GM18873 (cell line): ENCODE measurements at regions not wholly inside any gene's neighbourhood (a gene's known extent, or its start where the extent isn't known, plus 50 kb on each side); places are given as distances from the start of the nearest gene placed in this dataset.
A peak's percentile ranks its signal among the peaks of the same experiment; 100 is the strongest.
"Not testable (repeated sequence)": the region's sequence is repeated elsewhere in the genome, so short reads cannot be mapped to it uniquely, and the experiment has no call there.

Experiments
- ATAC-seq: cut with Tn5 transposase; IDR thresholded peaks from one replicate; pipeline ENCODE4 v1.9.1; 2021; ENCODE audit warnings: mild to moderate bottlenecking, moderate library complexity, moderate number of reproducible peaks; ENCODE audit not compliant: unreplicated experiment, low FRiP score

- no peak for ATAC-seq
Observed at GRCh38 chr6:96276305-96276704, 245.3 kb upstream of the UFL1 start.

GRCh38 chr6:96276856-96277255 lies 244.8 kb upstream of the UFL1 start:
- no peak for ATAC-seq

- no peak for ATAC-seq
Observed at GRCh38 chr6:96279084-96279483, 242.5 kb upstream of the UFL1 start.

DNA sequence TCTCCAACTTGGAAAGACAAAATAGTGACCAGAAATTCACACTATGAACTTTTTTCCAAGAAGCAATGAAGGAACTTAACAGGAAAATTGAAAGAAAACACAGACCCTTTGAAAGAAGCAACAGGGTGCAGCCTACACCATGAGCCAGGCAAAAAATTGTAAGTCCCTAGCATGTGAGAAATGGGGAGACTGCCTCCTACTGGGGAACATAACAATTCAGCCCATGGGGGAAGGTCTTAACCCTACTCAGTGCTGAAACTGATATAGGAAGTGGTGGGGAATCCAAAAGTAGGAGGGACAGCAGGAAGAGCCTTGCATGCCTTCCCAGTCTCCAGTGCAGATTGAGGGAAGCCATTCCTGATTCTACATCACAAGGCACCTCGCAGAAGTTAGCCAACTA lies 235.1 kb upstream of the UFL1 start:
- ATAC-seq: no peak

GRCh38 chr6:96299525-96299924 lies 222.1 kb upstream of the UFL1 start:
- no peak for ATAC-seq

DNA sequence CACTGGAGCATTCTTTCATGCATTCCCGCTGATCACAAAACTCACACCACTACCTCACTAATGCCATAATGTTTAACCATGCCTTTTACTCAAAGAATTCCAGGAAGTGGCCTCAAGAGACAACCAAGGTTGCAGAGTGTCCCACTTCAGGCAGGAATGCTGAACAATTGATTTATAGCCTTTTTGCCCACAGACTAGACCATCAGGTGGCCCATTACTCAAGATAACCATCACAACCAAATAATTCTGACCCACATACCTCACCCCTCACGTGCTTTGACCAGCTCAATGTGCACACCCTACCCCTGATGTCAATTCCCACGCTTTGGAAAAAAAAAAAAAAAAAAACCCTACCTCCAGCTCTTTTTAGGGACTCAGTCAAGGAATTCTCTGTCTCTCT lies 220.6 kb upstream of the UFL1 start:
- ATAC-seq: no peak

- ATAC-seq: no peak
Observed at GRCh38 chr6:96301781-96302180, 219.8 kb upstream of the UFL1 start.

GRCh38 chr6:96302991-96303390 lies 218.6 kb upstream of the UFL1 start:
- ATAC-seq: no peak

- peak; percentile 93 for ATAC-seq
Observed at GRCh38 chr6:96304997-96305396, 216.6 kb upstream of the UFL1 start.

DNA sequence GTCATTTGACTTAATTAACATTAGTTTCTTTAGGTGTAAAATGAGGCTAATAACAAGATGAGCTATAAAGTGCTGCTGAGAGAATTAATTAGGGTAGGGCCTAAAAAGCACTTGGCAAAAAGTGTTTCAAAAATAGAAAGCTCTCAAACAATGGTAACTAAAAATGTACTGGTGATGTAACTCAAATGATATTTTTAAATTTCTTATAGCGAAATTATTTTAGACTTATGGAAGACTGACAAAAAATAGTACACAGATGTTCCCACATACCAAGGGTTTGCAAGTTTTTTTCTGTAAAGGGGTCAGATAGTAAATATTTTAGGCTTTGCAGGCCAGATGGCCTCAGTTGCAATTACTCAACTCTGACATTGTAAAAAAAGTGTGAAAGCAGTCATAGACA lies 190.7 kb upstream of the UFL1 start:
- no peak for ATAC-seq

- ATAC-seq: no peak
Observed at GRCh38 chr6:96340164-96340563, 181.4 kb upstream of the UFL1 start.

GRCh38 chr6:96345501-96345900 lies 176.1 kb upstream of the UFL1 start:
- no peak for ATAC-seq

GRCh38 chr6:96381246-96381645 lies 140.4 kb upstream of the UFL1 start:
- no peak for ATAC-seq

- no peak for ATAC-seq
Observed at GRCh38 chr6:96391776-96392360, 129.7 kb upstream of the UFL1 start.

DNA sequence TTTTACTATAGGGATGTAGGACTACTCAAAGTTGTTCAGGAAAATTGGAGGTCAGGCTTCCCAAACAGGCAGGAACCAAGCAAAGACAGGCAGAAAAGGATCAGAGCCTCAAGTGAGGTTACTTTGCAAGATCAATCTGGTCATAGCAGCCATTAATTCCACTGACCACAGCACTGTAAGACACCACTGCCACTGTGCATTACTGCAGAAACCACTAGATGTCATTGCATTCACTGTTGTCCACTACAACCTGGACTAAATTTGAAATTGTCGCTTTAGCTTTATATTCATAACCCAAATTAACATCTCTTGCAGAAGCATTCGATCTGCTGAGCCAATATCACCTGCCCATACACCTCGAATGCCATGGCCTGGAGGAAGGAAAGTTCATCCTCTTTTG lies 126.9 kb upstream of the UFL1 start:
- no peak for ATAC-seq

DNA sequence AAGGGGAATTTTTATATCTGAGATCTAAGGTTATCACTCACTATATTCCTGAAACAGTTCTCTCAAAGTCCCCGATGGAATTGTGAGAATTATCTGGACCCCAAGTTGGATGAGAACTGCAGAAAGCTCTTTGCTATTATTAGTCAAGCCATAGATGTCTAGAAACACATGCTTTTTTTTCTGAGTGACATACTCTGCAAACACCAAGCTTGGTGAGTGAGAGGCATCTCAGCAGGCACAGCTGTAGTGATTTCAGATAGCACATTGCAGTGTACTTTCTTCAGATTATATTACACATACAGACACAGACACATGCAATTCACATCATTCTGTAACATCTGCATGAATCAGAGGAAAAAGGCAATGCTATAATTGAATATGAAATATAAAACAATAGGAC lies 111.1 kb upstream of the UFL1 start:
- ATAC-seq: no peak

DNA sequence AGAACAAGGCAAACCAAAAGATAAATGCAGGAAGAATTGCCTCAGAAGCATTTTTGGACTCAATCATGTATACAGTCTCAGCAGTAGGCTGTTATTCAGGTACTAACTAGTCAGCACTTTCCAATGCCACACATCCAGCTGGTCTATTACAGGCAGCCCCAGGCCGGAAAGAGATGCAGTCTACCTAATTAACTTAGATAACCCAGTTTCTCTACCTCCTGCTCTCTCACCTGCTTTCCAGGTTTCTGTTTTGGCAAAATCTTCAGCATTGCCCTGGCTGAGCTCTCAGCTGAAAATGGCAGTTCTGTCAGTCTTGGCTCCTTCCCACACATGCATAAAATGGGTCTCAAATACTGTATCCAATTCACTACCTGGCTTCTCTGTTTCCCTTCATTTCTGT lies 101.3 kb upstream of the UFL1 start:
- no peak for ATAC-seq

GRCh38 chr6:96433950-96434349 lies 87.7 kb upstream of the UFL1 start:
- no peak for ATAC-seq

DNA sequence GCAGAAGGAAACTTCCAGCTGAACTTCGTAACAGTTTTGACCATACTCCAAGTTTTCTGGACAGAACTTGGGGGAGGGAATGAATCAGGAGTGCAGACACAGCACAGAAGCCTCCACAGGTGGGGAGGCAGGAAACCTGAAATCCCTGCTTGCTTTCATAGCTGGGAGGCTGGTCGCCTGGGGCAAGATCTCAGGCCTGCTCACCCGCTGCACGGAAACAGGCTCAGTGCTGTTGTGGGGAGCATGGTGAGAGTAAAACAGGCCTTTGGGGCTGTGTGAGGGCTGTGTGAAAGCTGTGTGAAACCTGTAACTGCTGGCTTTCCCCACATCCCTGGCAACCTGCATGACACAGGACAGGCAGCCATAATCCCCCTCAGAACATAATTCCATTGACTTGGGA lies 85.2 kb upstream of the UFL1 start:
- no peak for ATAC-seq

- ATAC-seq: not testable (repeated sequence)
Observed at GRCh38 chr6:96437228-96437627, 84.4 kb upstream of the UFL1 start.

GRCh38 chr6:96450082-96450769 lies 71.4 kb upstream of the UFL1 start:
- no peak for ATAC-seq

DNA sequence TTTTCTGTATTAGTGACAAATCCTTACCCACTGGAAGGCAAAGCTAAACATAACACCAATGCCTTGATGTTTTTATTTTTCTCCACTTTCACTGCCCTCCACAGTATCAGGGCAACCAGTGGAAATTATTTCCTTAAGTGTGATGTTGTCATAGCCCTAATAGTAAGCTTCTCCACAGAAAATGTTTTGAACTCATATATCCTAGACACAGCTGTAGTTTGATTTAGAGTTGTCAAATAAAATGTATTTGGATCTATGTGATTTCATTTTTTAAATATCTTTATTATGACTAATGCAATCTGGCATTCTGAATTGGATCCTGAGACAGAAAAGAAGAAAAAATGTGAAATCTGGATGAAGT lies 70.9 kb upstream of the UFL1 start:
- no peak for ATAC-seq

DNA sequence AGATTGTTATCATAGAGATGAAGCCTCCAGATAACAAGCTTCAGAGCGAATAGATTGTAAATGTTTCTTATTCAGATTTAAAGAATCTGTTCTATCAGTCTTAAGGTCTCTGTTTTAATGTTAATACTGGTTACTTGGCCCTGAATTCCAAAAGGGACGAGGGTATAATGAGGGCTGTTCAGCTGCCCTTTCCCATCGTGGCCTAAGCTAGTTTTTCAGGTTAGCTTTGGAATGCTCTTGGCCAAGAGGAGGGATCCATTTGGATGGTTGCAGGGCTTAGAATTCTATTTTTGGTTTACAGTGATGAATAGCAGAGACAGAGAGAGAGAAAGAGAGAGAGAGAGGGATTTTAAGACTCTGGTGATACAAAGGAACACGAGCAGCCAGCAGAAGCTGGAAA lies 62.8 kb upstream of the UFL1 start:
- ATAC-seq: no peak
